HG03103 (cell line): ENCODE measurements at regions not wholly inside any gene's neighbourhood (a gene's known extent, or its start where the extent isn't known, plus 50 kb on each side); places are given as distances from the start of the nearest gene placed in this dataset.

Experiments
- ATAC-seq: cut with Tn5 transposase; IDR thresholded peaks from one replicate; pipeline ENCODE4 v1.9.1; 2021; ENCODE audit warnings: low read depth; ENCODE audit not compliant: unreplicated experiment

GRCh38 chr11:11789735-11790369 lies 51.9 kb upstream of the USP47 start:
- ATAC-seq: no peak

GRCh38 chr11:11788063-11788710 lies 53.6 kb upstream of the USP47 start:
- no peak for ATAC-seq

- ATAC-seq: peak; percentile 60
Observed at GRCh38 chr11:11787305-11788062, 54.3 kb upstream of the USP47 start.

- ATAC-seq: no peak
Observed at GRCh38 chr11:11786771-11787170, 55.0 kb upstream of the USP47 start.

DNA sequence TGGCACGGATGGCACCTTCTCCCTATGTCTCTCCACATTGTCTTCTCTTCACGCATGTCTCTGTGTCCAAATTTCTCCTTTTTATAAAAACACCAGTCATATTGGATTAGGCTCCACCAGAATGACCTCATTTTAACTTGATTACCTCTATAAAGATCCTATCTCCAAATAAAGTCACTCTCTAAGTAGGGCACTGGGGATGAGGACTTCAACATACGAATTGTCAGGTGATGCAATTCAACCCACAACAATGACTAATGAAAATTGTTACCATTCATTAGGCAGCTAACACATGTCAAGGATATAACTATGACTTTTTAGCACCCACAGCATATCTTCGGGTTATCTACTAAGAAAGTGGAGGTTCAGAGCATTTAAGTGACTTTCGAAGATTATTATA lies 55.5 kb upstream of the USP47 start:
- ATAC-seq: no peak

DNA sequence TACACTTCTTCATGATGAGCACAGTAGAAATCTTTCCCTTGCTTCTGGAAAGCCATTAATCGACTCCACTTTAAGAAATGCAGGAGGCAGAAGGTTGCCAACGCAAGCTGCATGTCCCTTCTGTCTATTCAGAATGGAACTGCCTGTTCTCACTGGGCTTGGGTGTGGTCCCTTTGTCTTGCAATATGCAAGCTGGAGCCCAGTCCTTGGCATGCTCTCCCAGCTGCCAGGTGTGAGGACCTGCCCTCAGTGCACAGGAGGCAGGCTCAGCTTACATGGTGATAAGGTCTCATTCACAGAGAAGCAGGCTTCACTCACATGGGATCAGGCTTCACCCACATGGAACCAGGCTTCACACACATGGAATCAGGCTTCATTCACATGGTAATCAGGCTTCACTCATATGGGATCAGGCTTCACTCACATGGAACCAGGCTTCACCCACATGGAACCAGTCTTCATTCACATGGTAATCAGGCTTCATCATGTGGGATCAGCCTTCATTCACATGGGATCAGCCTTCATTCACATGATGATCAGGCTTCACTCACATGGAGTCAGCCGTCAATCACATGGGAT lies 59.2 kb upstream of the USP47 start:
- ATAC-seq: no peak

DNA sequence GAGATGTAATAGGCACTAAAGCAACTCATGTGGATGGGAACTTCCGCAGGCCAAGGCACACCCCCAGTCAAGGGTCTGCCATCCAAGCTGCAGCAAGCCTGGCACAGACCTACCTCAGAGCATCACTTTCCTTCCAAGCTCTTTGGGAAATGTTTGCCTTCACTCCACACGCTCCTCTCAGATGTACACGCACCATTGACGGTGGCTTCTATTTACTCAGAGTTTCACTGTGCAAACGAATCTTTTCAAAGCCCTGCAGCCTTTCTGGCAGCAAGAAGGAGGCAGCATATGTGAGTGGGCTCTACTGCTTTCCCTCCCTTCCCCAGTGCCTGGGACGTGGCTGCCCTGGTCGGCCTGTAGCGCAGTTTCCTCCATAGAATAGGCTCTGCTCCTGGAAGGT lies 60.9 kb upstream of the USP47 start:
- ATAC-seq: no peak

- ATAC-seq: no peak
Observed at GRCh38 chr11:11779975-11780374, 61.8 kb upstream of the USP47 start.

DNA sequence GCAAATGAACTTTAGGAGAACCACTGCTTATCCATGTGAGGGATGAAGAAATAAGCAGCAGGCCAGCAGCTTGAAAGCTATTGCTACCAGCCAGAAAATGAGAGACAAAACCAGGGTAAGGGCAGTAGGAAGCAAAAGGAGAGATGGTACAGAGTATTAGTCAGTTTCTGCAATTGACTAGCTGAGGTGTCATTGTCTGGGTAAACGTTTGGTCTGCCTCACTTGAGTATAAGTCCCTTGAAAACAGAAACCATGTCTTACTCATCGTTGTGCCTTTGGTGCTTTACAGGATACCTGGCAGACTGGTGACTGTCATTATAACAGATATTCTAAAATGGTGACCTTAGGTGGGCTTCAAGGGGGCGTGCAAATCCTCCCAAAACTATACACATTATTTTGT lies 63.9 kb upstream of the USP47 start:
- ATAC-seq: no peak

DNA sequence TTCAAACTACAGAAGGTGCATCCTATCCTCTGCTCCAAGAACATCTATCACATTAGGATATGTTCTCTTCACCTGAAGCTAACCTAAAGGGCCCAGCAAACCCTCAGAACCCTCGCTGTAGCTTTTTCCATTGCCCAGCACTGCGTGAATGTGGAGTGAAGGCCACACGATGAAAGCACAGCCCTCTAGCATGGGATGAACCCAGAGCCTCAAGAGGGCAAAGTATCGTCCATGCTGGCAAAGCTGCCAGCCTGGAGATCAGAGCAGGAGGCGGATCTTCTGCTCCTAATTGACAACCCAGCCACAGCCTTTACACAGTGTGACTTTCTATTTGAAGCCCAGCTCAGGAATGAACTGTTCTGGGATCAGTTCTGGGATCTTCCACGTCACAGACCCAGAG lies 65.1 kb upstream of the USP47 start:
- ATAC-seq: no peak

DNA sequence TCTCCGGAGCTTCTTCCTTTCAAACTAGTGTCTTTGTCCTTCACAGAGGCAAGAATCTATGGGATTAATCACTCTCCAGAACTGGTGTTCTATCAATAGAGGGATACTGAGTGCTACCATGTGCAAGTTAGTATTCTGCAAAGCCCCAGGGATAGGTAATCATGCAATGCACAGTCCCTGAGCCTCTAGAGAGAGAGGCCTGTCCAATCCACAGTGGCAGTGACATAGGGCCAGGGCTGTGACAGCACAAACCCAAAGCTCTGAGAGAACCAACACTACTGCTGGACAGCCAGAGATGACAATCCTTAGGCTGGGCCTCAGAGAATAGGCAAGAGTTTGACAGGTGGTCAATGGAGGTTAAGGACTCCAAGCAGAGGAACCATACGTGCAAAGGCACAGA lies 66.8 kb upstream of the USP47 start:
- ATAC-seq: no peak

DNA sequence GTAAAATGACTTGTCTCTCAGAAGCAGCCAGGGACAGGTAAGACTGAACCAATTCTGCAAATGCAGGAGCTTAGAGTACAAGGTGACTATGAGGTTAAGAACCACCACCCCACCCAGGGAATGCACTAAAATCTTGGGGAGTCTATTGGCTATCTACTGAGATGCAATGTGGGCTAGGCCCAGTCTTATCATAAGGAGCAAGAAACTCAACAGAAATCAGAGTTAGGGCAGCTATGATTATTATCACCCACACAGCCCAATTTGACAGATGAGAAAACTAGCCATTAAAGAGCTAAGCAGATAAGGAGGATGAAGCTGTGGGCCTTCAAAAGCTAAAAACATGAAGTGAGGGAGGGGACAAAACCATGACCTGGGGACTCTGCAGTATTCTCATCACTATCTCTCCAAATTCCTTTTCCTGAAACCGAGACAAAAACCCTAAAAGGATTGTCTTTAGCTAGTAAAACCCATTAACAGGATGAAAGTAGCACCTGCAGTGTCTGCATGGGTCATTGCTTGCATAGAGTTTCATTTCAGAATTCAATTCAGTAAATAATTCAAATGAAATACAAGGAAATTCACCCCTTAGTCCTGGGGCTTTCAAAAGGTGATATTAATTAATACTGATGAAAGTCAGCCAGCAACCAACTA lies 68.8 kb upstream of the USP47 start:
- ATAC-seq: no peak

DNA sequence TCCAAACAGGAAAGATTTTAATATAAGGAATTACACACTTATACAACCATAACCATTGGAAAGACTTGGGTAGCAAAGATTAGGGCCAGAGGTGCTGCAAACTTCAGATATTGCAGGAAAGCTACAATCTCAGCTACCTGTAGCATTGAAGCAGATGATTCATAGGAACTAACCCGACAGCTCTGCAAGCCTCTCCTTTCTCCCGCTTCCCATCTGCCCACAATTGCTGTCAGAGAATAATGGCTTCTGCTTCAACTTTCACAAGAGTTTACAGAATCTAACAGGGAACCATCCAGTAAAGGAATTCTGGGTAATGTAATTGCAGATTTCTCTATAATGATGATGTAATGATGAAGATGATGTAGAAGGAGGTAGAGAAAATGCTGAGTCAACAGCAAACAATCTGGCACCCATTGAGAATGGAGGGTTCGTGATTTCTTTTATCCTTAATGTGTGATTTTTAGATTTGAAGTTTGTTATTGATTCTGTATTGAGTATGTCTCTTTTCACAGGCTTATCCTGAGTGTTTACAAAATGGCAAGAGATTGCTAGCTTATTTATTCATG lies 70.8 kb upstream of the USP47 start:
- no peak for ATAC-seq

GRCh38 chr11:11770296-11770695 lies 71.5 kb upstream of the USP47 start:
- ATAC-seq: no peak

DNA sequence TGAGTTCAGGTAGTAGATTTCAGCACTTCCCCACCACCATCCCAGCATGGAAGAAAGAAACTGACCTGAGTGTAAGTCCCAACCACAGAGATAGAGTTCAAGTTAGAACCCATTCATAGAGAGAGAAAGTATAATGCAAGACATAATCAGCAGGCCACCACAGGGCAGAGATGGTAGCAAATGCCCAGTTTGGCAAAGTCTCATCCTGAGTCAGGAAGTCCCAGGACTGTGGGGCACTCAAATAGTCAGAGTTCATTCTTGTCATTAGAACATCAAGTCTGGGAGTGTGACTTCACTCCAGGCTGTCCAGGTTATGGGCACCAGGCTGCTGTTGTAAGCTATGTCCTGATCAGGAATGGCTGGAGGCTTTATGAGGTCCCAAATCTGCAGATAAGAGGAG lies 72.0 kb upstream of the USP47 start:
- ATAC-seq: no peak

- no peak for ATAC-seq
Observed at GRCh38 chr11:11769362-11769761, 72.4 kb upstream of the USP47 start.

DNA sequence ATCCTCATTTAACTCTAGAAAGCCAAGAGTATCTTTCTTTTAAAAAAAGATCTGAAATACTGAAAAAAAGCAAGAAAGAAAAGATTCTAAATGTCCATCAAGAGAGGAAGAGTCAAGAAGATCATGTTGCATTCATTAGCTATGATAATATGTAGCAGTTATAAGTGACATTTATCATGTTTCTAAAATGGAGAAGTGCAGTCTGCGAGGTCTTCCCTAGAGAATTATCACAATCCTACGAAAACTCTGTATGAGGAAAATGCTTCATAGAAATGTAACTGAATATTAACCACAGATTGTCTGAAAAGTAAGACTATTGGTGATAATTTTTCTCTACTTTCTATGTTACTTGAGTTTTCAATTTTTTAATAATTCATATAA lies 77.4 kb upstream of the USP47 start:
- no peak for ATAC-seq

DNA sequence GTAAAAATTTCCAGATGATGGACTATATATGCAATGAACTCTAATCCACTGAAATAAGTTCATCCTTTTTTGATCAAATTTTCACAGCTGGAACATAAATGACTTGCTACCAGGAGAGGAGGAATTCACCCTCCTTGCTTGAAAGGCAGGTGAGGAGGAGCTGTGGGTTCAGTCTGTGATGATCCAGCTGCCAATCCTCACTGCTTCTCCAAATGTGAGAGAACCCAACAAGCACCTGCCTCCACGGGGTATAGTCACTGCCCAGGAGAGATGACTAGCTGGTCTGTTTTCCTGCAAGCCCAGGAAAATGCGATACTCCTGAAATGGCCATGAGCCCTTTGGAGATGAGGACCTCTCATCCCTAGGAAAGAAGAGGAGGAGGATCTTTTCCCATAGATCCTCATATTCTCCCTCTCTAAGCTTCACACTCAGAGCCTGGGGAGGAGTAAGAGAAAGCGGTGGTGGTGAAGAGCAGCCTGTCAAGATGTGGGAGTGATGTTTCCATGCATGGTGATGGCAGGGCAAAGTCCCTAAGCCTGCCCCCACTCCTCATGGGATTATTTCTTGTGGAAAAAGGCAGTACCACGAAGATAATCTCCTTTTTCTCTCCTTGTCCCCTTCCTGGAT lies 77.9 kb upstream of the USP47 start:
- ATAC-seq: no peak

DNA sequence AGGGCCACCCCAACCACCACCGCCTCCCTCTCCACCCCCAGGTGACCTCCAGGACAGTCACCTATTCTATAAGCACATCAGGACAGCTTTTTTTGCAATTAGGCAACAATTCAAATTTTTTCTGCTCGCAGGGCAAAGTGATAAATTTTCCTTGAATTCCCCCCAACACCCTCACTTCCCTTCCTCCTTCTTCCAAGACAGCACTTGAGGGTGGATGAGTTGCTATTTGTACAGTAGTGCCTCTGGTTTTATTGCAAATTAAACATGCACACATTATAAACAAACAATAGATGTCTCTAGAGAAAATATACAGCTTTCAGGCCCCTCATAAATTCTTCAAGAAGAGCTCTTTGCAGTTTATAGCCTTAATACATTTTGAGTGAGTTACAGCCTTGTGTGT lies 80.9 kb upstream of the USP47 start:
- ATAC-seq: no peak

DNA sequence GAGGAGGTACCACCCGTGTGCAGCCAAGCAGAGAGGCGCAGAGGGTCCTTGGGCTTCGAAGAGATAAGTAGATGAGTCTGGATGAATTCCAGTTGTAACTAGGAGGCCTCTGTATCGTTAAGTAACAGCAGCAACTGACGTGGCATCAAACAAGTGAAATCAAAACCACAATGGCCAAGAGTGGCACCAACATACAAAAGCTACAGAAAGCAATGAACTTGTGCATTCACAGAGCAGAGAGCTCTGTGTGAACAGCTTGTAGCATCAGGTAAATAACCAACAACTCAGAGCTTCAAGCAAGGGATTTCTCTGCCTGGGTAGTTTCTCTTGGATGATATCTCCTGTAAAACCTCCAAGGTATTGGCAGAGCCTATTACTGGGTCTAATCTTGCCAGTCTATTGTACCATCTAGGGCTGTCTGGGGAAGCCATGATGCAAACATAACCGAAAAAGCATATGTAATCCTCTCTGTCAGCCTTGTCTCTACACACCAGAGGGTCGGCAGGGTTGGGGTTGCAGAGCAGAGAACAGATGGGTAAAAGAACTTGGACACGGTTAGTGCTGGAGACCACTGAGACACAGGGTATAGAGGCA lies 83.1 kb upstream of the USP47 start:
- ATAC-seq: no peak
